Stimulated activated CD4-positive, alpha-beta T cell treated with anti-CD3 and anti-CD28 coated beads, Interleukin-12 subunit alpha, Interleukin-12 subunit beta, amount 100 ng/mL, for 4 hours (primary cell): ENCODE measurements at regions not wholly inside any gene's neighbourhood (a gene's known extent, or its start where the extent isn't known, plus 50 kb on each side); places are given as distances from the start of the nearest gene placed in this dataset.
"Not testable (repeated sequence)": the region's sequence is repeated elsewhere in the genome, so short reads cannot be mapped to it uniquely, and the experiment has no call there.

Experiments used
- DNase-seq: peaks from one replicate; pipeline ENCODE4 v3.0.0-alpha.2; 2020

DNA sequence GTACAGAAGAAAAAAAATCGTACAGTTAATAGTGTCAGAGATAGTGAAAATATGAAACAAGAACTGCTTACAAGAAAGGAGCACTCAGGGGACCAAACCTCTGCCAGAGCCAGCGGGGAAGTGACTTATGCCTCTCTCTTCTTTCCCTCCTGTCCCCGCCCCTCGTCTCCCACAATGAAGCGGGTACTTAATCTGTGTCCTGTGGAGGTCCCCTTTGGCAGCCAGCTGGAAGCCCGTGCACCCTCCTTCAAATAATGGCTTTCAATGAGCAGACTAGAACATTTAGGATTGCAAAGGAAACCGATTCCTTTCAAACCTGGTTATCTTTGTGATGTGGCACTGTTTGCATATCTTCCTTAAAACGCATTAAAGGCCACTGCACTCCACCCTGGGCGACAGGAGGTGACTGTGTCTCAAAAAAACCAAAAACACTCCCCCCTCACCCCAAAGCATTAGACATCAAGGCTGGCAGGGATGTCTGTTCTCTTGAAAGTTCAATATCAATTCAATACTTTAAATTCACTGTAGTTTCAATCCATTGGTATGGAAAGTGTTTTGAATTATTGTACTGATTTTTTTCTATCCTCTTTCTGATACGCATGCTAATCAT, 51.7 kb downstream of the PPIAL4C start:
- not testable (repeated sequence) for DNase-seq

DNA sequence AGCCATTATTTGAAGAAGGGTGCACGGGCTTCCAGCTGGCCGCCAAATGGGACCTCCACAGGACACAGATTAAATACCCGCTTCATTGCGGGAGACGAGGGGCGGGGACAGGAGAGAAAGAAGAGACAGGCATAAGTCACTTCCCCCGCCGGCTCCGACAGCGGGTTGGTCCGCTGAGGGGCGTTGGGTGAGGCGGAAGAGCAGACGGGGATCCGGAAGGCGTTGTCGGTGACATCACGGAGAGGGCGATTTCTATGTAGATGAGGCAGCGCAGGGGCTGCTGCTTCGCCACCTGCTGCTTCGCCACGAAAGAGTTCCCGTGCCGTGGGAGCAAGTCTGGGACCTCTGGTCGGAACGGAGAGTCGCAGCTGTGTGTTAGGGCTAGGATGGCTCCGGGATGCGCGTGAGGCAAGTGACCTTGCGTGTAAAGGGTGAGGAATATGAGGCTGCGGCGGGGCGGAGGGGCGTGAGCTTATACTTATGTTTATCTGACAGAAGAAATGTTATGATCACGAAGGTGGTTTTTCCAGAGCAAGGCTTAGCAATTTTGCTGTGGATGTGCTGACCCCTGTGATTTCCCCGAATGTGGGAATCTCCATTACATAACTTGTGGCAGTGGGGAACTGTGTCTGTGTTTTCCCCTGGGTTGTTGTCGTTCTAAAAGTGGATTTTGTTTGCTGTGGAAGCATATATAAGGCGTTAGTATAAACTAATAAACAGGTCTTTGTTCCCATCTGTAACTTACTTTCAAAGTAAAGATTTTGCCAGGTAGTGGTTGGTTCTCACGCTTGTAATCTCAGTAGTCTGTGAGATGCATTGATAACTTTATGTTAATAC, 52.9 kb downstream of the PPIAL4C start:
- DNase-seq = peak; percentile 82

DNA sequence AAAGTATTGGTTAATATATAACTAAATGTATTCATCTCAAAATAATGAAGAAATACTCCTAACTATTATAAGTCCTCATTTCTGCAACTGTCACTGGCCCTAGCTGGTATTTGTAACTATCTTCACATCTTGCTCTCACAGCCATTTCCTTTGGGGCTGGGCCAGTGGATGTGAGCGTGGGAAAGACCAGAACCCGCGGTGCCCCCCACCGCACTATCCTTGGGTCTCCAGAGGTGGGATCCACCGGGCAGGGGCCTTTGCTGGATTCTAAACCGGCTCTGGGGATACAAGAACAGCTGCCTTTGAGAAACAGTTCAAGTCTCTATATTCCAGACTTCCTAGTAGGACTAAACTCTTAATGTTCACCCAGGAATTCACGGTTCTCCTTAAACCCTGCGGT, 54.8 kb downstream of the PPIAL4C start:
- not testable (repeated sequence) for DNase-seq

DNA sequence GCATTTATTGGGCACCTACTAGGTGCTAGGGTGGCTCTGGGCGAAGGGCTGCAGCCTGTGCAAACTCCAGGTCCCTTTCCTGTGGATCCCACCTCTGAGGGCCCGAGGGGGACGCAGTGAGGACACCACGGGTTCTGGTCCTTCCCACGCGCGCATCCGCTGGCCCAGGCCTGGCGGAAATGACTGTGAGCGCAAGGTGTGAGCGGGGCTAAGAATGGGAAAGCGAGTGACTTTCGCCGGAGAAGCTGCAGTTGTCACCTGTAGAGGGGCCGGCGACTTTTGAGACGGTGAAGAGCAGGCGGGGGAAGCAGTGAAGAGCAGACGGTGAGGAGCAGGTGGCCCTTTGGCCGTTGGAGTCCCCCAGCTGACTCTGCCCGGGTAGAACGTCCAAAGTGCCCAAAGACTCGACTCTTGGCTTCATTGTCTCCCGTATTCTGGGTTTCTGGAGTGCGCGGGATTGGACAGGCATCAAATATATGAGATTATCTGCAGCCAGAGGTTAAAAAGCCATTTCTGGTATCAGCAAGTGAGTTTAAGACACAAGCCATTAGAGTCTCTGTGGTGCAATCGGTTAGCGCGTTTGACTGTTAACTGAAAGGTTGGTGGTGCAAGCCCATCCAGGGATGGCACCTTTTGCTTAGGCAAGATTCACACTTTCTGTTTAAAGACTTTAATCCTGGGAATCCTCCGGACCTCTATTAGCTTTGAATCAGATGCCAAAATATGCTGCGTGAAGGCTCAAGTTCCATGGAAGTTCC, 55.4 kb downstream of the PPIAL4C start:
- not testable (repeated sequence) for DNase-seq

- DNase-seq = not testable (repeated sequence)
Measured at GRCh38 chr1:149641179-149641578, 57.5 kb downstream of the PPIAL4C start.

GRCh38 chr1:149644818-149645217, 61.2 kb downstream of the PPIAL4C start:
- DNase-seq = not testable (repeated sequence)

DNA sequence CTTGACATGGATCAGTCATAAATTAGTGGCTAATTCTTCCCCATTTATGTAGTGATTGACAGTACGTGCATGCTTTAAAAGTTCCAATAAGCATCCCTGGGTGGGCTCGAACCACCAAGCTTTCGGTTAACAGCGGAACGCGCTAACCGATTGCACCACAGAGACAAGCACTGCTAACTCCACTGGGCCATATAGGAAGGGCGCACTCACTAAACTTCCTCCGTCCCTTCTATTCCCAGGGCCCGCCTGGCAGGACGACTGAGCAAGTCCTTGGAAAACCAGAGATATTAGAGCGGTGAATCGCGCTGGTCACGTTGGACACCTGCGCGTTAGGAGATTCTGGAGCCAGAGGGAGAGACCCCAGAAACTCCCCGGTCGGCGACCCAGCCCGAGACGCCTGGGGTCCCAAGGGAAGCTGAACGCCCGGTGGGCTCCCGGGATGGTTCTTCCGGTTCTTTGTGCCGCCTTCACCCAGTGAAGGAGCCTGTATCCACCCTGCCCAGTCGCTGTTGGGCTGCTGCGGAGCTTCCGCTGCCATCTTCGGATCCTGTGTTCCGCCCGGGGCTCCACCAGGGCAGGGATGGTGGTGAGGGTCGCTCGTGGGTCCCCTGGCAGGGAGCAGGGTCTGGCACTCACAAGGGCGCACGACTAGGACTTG, 62.8 kb downstream of the PPIAL4C start:
- not testable (repeated sequence) for DNase-seq

GRCh38 chr1:149647018-149647373, 63.3 kb downstream of the PPIAL4C start:
- not testable (repeated sequence) for DNase-seq

GRCh38 chr1:149657750-149658149, 74.1 kb downstream of the PPIAL4C start:
- DNase-seq = not testable (repeated sequence)

GRCh38 chr1:149658175-149658574, 74.5 kb downstream of the PPIAL4C start:
- DNase-seq = not testable (repeated sequence)

- not testable (repeated sequence) for DNase-seq
Measured at GRCh38 chr1:149664624-149665023, 81.0 kb downstream of the PPIAL4C start.

DNA sequence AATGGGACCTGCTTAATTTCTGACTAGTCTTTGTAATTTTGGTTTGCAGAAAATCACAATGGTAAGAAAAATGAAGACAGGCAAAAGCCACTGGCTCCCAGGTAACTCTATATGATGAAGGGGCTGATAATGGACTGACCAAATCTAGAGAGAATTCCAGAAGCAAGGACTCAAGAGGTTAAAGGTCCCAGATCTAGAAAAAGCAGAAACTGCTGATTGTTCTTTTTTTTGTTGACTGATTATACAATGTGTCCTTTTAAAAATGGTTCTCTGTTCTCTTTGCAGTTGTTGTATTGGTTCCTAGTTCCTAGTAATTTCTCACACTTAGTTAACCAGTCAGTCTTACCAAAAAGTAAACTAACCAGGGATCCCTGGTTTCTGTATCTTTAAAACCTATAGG, 81.4 kb downstream of the PPIAL4C start:
- not testable (repeated sequence) for DNase-seq

- DNase-seq = not testable (repeated sequence)
Measured at GRCh38 chr1:149665528-149665927, 81.9 kb downstream of the PPIAL4C start.

DNA sequence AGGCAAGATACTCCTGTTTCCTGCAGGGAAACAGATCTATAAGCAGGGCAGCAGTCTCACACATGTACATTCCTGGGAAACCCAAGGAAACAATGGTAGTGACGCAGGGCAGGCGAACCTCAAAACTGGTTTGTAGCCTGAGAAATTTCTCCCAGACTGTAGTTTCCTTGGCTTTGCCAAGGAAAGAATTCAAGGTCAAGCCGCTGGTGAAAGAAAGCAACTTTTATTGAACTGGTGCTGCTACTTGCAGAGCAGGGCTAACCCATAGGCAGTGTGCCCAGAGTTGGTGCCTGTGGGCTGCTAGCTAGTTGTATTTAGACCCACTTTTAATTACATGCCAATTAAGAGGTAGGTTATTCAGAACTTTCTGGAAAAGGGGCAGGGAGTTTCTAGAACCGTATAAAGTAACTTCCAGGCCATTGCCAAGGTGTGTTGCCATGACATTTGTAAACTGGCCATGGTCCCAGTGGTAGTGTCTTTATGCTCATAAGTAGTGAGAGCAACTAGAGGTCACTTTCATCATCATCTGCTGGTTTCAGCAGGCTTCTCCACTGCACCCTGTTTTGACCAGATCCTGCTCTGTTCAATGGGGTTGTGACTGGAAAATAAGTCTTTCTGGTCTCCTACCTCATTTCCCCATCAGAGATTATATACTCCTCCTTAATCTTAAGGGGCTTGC, 89.7 kb downstream of the PPIAL4C start:
- not testable (repeated sequence) for DNase-seq

DNA sequence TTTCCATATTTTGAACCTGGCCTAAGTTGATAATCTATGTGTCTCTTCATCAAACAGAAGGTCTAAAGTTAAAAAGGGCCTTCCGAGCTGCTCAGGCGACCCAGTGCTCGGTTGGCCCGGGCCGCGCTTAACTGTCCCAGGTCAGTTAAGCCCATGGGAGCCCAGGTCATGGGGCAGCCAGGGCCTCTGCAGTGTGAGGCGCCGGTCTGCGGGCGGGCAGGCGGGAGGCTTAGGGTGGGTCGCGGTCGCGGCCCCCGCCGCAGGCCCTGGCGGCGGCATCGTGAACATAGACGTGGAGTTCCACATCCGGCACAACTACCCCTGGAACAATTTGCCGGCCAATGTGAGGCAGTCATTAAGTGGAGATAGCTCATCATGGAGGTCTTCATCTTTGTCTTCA, 91.3 kb downstream of the PPIAL4C start:
- DNase-seq = not testable (repeated sequence)

DNA sequence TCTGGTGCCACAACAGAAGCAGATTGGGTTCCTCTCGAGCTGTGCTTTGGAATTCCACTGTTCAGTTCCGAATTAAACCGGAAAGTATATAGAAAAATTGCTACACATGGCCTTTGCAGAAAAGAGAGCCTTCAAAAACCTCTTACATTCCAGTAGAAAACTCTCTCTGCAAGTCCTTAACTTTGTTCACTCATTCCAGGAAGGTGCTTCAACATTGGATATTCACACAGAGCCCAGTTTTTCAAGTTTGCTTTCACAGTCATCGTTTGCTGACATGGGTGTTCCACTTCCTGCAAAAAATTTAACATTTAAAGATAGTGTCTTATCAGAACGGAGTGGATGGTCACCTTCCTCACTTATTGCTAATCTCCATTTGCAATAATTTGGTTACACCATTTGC, 93.7 kb downstream of the PPIAL4C start:
- not testable (repeated sequence) for DNase-seq

- DNase-seq = not testable (repeated sequence)
Measured at GRCh38 chr1:149686593-149687238, 95.8 kb upstream of the FCGR1A start.

DNA sequence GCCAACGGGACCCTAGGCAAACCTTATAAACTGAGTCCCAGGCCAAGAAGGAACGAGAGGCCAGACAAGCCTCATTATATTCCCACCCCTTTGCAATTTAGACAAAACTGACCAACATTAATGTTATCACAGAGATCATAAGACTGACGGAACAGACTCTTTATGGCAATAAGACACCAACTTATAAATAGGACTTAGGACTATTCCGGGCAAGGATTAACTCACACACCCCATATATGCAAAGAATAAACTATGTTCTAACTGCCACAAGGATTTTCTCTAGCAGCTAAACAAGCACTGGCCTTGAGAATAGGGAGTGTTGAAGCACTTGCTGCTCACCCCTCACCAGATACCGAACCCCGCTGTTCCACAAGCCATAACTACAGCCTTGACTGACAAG, 91.1 kb upstream of the FCGR1A start:
- DNase-seq = not testable (repeated sequence)

GRCh38 chr1:149692804-149693539, 89.5 kb upstream of the FCGR1A start:
- not testable (repeated sequence) for DNase-seq

DNA sequence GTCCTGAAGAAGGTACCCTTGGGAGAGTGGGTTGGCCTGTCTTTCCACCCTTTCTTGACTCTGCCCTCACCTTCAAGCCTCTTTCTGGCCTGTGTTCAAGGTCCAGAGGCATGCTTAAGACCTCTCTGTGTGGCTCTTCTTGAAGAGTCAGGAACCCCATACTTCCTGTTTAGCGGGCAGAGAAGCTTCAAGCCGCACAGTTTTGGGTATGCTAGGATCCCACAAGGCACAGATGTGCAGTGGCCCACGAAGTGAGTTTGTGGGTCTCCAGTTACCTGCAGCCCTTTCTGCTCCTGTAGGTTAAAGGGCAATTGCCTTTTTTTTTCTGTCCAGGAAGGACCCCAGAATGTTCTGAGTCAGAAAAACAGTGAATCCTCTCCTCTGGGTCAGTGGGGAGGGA, 87.4 kb upstream of the FCGR1A start:
- not testable (repeated sequence) for DNase-seq

- peak; percentile 0 for DNase-seq
Measured at GRCh38 chr1:149700220-149700619, 82.3 kb upstream of the FCGR1A start.
